Effector memory CD4-positive, alpha-beta T cell (primary cell): ENCODE measurements at regions not wholly inside any gene's neighbourhood (a gene's known extent, or its start where the extent isn't known, plus 50 kb on each side); places are given as distances from the start of the nearest gene placed in this dataset.
A peak's percentile ranks its signal among the peaks of the same experiment; 100 is the strongest.
"Not testable (repeated sequence)": the region's sequence is repeated elsewhere in the genome, so short reads cannot be mapped to it uniquely, and the experiment has no call there.

ENCODE experiments used
- DNase-seq, 3 donors: peaks; one replicate each; pipeline ENCODE4 v3.0.0-alpha.2; 2020
- H3K27ac ChIP-seq: 2 replicates; pipeline ENCODE4 v1.7.0; 2013; ENCODE audit warnings: mild to moderate bottlenecking, low read length, moderate library complexity; ENCODE audit not compliant: insufficient read depth, poor library complexity, severe bottlenecking
- H3K27me3 ChIP-seq: replicated peaks from 2 replicates; pipeline ENCODE4 v1.7.0; 2013; ENCODE audit warnings: mild to moderate bottlenecking, low read length; ENCODE audit not compliant: insufficient read depth, control insufficient read depth, poor library complexity, severe bottlenecking
- H3K36me3 ChIP-seq: 2 replicates; pipeline ENCODE4 v1.7.0; 2013; ENCODE audit warnings: mild to moderate bottlenecking, low read length, moderate library complexity; ENCODE audit not compliant: control insufficient read depth, insufficient read depth
- H3K4me1 ChIP-seq: 2 replicates; pipeline ENCODE4 v1.7.0; 2013; ENCODE audit warnings: low read length, mild to moderate bottlenecking; ENCODE audit not compliant: control insufficient read depth, insufficient read depth, poor library complexity, severe bottlenecking
- H3K4me3 ChIP-seq: 2 replicates; pipeline ENCODE4 v1.7.0; 2013; ENCODE audit warnings: low read length, low read depth, mild to moderate bottlenecking; ENCODE audit not compliant: insufficient read depth, poor library complexity, severe bottlenecking
- H3K9me3 ChIP-seq: 2 replicates; pipeline ENCODE4 v1.7.0; 2013; ENCODE audit warnings: mild to moderate bottlenecking, low read length, moderate library complexity; ENCODE audit not compliant: control insufficient read depth

- H3K4me1 ChIP-seq, result peaks cover 3% of the 10 kb centered on the region
- DNase-seq, result peak; percentile 54 to 65 (median 62)
- peak overlapping the region; percentile 72 for H3K4me3 ChIP-seq
- H3K27ac ChIP-seq, result peak overlapping the region; percentile 77
- no peaks in the 10 kb centered on the region for H3K27me3 ChIP-seq
- no peaks in the 10 kb centered on the region for H3K36me3 ChIP-seq
- no peaks in the 10 kb centered on the region for H3K9me3 ChIP-seq
Measured at GRCh38 chr17:47066841-47067682, 88.0 kb upstream of the RPRML start.

- no peaks in the 10 kb centered on the region for H3K27me3 ChIP-seq
- H3K4me1 ChIP-seq, result peaks cover 3% of the 10 kb centered on the region
- H3K36me3 ChIP-seq, result no peaks in the 10 kb centered on the region
- no peaks in the 10 kb centered on the region for H3K9me3 ChIP-seq
- no peak for DNase-seq
- no peak overlapping the region for H3K4me3 ChIP-seq
- no peak overlapping the region for H3K27ac ChIP-seq
Measured at GRCh38 chr17:47066095-47066494, 87.0 kb upstream of the RPRML start.

GRCh38 chr17:47064684-47065083, 85.6 kb upstream of the RPRML start:
- Histone ChIP-seq H3K36me3 (no peaks in the 10 kb centered on the region), H3K4me3 (no peak overlapping the region), H3K9me3 (no peaks in the 10 kb centered on the region), H3K27ac (no peak overlapping the region), H3K4me1 (peaks cover 3% of the 10 kb centered on the region), H3K27me3 (no peaks in the 10 kb centered on the region)
- DNase-seq, result no peak

GRCh38 chr17:47063475-47063874, 84.4 kb upstream of the RPRML start:
- no peaks in the 10 kb centered on the region for H3K36me3 ChIP-seq
- no peaks in the 10 kb centered on the region for H3K9me3 ChIP-seq
- H3K27ac ChIP-seq, result no peak overlapping the region
- H3K27me3 ChIP-seq, result no peaks in the 10 kb centered on the region
- no peak for DNase-seq
- no peak overlapping the region for H3K4me3 ChIP-seq
- H3K4me1 ChIP-seq, result peaks cover 3% of the 10 kb centered on the region

- DNase-seq, result not testable (repeated sequence)
Measured at GRCh38 chr17:47062851-47063250, 83.8 kb upstream of the RPRML start.

GRCh38 chr17:47060005-47060404, 81.0 kb upstream of the RPRML start:
- not testable (repeated sequence) for DNase-seq, H3K36me3 ChIP-seq, H3K9me3 ChIP-seq, H3K27ac ChIP-seq, H3K4me3 ChIP-seq, H3K4me1 ChIP-seq, H3K27me3 ChIP-seq

More at GRCh38 chr17:47062851-47063250, 83.8 kb upstream of the RPRML start:
- H3K27ac ChIP-seq, H3K27me3 ChIP-seq, H3K4me1 ChIP-seq, H3K36me3 ChIP-seq, H3K4me3 ChIP-seq, H3K9me3 ChIP-seq: not testable (repeated sequence)

GRCh38 chr17:47057830-47058229, 78.8 kb upstream of the RPRML start:
- Histone ChIP-seq H3K36me3 (peaks cover 3% of the 10 kb centered on the region), H3K4me1 (no peaks in the 10 kb centered on the region)

GRCh38 chr17:47057279-47057678, 78.2 kb upstream of the RPRML start:
- H3K27ac ChIP-seq, DNase-seq, H3K9me3 ChIP-seq: not testable (repeated sequence)

More at GRCh38 chr17:47057830-47058229, 78.8 kb upstream of the RPRML start:
- Histone ChIP-seq H3K4me3 (no peak overlapping the region), H3K9me3 (no peaks in the 10 kb centered on the region), H3K27me3 (no peaks in the 10 kb centered on the region), H3K27ac (no peak overlapping the region)
- DNase-seq, result no peak

GRCh38 chr17:47056687-47057086, 77.6 kb upstream of the RPRML start:
- H3K27ac ChIP-seq, DNase-seq, H3K9me3 ChIP-seq, H3K4me1 ChIP-seq, H3K27me3 ChIP-seq, H3K36me3 ChIP-seq, H3K4me3 ChIP-seq: not testable (repeated sequence)

More at GRCh38 chr17:47057279-47057678, 78.2 kb upstream of the RPRML start:
- H3K4me1 ChIP-seq, H3K4me3 ChIP-seq, H3K36me3 ChIP-seq, H3K27me3 ChIP-seq: not testable (repeated sequence)
